GM15510 (cell line): ENCODE measurements at regions not wholly inside any gene's neighbourhood (a gene's known extent, or its start where the extent isn't known, plus 50 kb on each side); places are given as distances from the start of the nearest gene placed in this dataset.

ENCODE experiments used
- POLR2A ChIP-seq: IDR thresholded peaks from 3 replicates; pipeline ENCODE4 v1.6.1; 2011; ENCODE audit warnings: borderline replicate concordance; ENCODE audit not compliant: insufficient read length; ENCODE audit errors: extremely low read depth

- no peak for TF ChIP-seq POLR2A
Observed at GRCh38 chr15:77709135-77709886, 76.6 kb upstream of the LINGO1 start.

- no peak for TF ChIP-seq POLR2A
Observed at GRCh38 chr15:77706482-77707244, 74.0 kb upstream of the LINGO1 start.

- TF ChIP-seq POLR2A, result no peak
Observed at GRCh38 chr15:77702211-77702957, 69.7 kb upstream of the LINGO1 start.

- TF ChIP-seq POLR2A, result no peak
Observed at GRCh38 chr15:77698481-77698880, 65.8 kb upstream of the LINGO1 start.

- TF ChIP-seq POLR2A, result no peak
Observed at GRCh38 chr15:77697893-77698292, 65.2 kb upstream of the LINGO1 start.

- no peak for TF ChIP-seq POLR2A
Observed at GRCh38 chr15:77696871-77697270, 64.2 kb upstream of the LINGO1 start.

GRCh38 chr15:77695961-77696582 lies 63.4 kb upstream of the LINGO1 start:
- no peak for TF ChIP-seq POLR2A

GRCh38 chr15:77695548-77695947 lies 62.8 kb upstream of the LINGO1 start:
- no peak for TF ChIP-seq POLR2A

GRCh38 chr15:77693576-77693975 lies 60.9 kb upstream of the LINGO1 start:
- TF ChIP-seq POLR2A, result no peak

- TF ChIP-seq POLR2A, result no peak
Observed at GRCh38 chr15:77692614-77693013, 59.9 kb upstream of the LINGO1 start.

- TF ChIP-seq POLR2A, result no peak
Observed at GRCh38 chr15:77691607-77692006, 58.9 kb upstream of the LINGO1 start.

- TF ChIP-seq POLR2A, result no peak
Observed at GRCh38 chr15:77689821-77690220, 57.1 kb upstream of the LINGO1 start.

- TF ChIP-seq POLR2A, result no peak
Observed at GRCh38 chr15:77688693-77689092, 56.0 kb upstream of the LINGO1 start.

- no peak for TF ChIP-seq POLR2A
Observed at GRCh38 chr15:77688266-77688665, 55.6 kb upstream of the LINGO1 start.
